Vagina (tissue), 2 donors: ENCODE measurements at regions not wholly inside any gene's neighbourhood (a gene's known extent, or its start where the extent isn't known, plus 50 kb on each side); places are given as distances from the start of the nearest gene placed in this dataset.
"Not testable (repeated sequence)": the region's sequence is repeated elsewhere in the genome, so short reads cannot be mapped to it uniquely, and the experiment has no call there.

ENCODE experiments used
- DNase-seq, 2 donors: peaks; one replicate each; pipeline ENCODE4 v3.0.0-alpha.2; 2017; ENCODE audit errors: extremely low spot score in 2 of 2
- H3K27ac ChIP-seq: fragments of 200-600 bp; sonication (generic); one replicate; pipeline ENCODE4 v1.5.1; 2019
- H3K27me3 ChIP-seq: fragments of 200-600 bp; sonication (generic); one replicate; pipeline ENCODE4 v1.5.1; 2019
- H3K36me3 ChIP-seq, 2 donors: fragments of 200-600 bp; sonication (generic); one replicate each; pipeline ENCODE4 v1.5.1; 2017 to 2019
- H3K4me1 ChIP-seq: fragments of 200-600 bp; sonication (generic); one replicate; pipeline ENCODE4 v1.5.1; 2019
- H3K4me3 ChIP-seq, 2 donors: fragments of 200-600 bp; sonication (generic); 1 replicate in 1 of 2; 2 replicates in 1 of 2; pipeline ENCODE4 v1.5.1; 2016 to 2019
- H3K9me3 ChIP-seq: fragments of 200-600 bp; sonication (generic); one replicate; pipeline ENCODE4 v1.5.1; 2019
- POLR2A ChIP-seq, 2 donors: fragments of 450-650 bp; IDR thresholded peaks; one replicate each; pipeline ENCODE4 v1.6.1; 2017; ENCODE audit warnings: antibody characterized with exemption in 2 of 2, mild to moderate bottlenecking in 2 of 2, moderate library complexity in 2 of 2
- POLR2AphosphoS5 ChIP-seq, 2 donors: sonication (generic); formaldehyde crosslinking; IDR thresholded peaks; one replicate each; pipeline ENCODE4 v1.9.0; 2017; ENCODE audit warnings: antibody characterized with exemption in 2 of 2, mild to moderate bottlenecking in 2 of 2, low read depth in 1 of 2; ENCODE audit not compliant: insufficient read depth in 1 of 2
- intact Hi-C: fragments of 100-400 bp; cut with DNase I; formaldehyde crosslinking; loops from one replicate; pipeline ENCODE4 v1.15.1; 2023
- TF ChIP-seq, protein P1 (sequence below), 3 experiments: fragments of 450-650 bp in 2 of 3; fragments of 200-600 bp in 1 of 3; sonication (generic) in 1 of 3; IDR thresholded peaks; one replicate each; pipeline ENCODE4 v1.5.1; 2017 to 2019; ENCODE audit warnings: antibody characterized with exemption in 3 of 3, mild to moderate bottlenecking in 2 of 3, moderate library complexity in 2 of 3

DNA sequence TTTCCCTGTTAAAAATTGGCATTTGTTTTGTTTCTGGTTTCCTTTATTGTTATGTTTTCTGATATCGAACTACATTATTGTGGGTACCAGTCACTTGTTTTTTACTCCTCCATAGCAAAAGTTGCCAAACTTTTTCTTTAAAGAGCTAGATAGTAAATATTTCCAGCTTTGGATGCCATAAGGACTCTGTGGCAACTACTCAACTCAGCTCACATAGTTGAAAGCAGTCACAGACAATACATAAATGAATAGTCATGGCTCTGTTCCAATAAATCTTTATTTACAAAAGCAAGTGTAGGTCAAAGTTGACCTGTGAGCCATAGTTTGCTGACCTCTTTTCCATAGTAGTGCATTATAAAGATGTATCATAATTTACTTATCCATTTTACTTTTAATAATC lies 305.0 kb downstream of the RASEF start:
- intact Hi-C loops, result no loop called here

DNA sequence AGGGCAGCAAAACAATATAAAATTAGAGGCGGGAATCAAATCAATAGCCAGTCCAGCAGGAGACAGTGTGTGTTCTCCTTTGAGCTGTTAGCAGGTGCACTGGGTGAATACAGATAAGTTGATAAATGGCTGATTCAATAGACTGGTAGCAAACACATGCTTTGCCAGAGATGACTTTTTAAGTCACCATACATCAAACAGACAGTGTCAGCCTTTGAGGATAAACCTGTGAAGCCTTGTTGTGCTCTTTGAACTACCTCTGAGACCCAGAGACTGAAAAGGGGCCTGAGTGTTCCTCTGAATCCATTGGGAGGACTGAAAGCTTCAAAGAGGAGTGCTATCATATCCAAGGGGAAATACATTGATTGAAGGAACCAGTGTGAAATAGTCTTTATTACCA lies 301.9 kb downstream of the RASEF start:
- TF ChIP-seq POLR2AphosphoS5 (IDR thresholded peaks at IDR 0.05; ENCODE audit: insufficient read depth in 1 of 2, low read depth in 1 of 2), result no peak
- no peak for TF ChIP-seq POLR2A (IDR thresholded peaks at IDR 0.05)
- TF ChIP-seq, protein P1, sequence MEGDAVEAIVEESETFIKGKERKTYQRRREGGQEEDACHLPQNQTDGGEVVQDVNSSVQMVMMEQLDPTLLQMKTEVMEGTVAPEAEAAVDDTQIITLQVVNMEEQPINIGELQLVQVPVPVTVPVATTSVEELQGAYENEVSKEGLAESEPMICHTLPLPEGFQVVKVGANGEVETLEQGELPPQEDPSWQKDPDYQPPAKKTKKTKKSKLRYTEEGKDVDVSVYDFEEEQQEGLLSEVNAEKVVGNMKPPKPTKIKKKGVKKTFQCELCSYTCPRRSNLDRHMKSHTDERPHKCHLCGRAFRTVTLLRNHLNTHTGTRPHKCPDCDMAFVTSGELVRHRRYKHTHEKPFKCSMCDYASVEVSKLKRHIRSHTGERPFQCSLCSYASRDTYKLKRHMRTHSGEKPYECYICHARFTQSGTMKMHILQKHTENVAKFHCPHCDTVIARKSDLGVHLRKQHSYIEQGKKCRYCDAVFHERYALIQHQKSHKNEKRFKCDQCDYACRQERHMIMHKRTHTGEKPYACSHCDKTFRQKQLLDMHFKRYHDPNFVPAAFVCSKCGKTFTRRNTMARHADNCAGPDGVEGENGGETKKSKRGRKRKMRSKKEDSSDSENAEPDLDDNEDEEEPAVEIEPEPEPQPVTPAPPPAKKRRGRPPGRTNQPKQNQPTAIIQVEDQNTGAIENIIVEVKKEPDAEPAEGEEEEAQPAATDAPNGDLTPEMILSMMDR (IDR thresholded peaks at IDR 0.05), result no peak
- no peaks in the 10 kb centered on the region for H3K4me1 ChIP-seq
- H3K27me3 ChIP-seq, result no peaks in the 10 kb centered on the region
- H3K36me3 ChIP-seq, result no peaks in the 10 kb centered on the region
- no peak for DNase-seq
- intact Hi-C loops, result no loop called here
- no peak overlapping the region for H3K27ac ChIP-seq
- H3K4me3 ChIP-seq, result no peak overlapping the region
- no peaks in the 10 kb centered on the region for H3K9me3 ChIP-seq

More for the DNA sequence above, 305.0 kb downstream of the RASEF start:
- no peaks in the 10 kb centered on the region for H3K4me1 ChIP-seq
- H3K4me3 ChIP-seq, result no peak overlapping the region
- no peaks in the 10 kb centered on the region for H3K27me3 ChIP-seq
- H3K27ac ChIP-seq, result no peak overlapping the region
- H3K9me3 ChIP-seq, result no peaks in the 10 kb centered on the region
- DNase-seq, result no peak
- TF ChIP-seq, protein P1 (IDR thresholded peaks at IDR 0.05), result no peak
- TF ChIP-seq POLR2A (IDR thresholded peaks at IDR 0.05) (no peak), POLR2AphosphoS5 (IDR thresholded peaks at IDR 0.05; ENCODE audit: insufficient read depth in 1 of 2, low read depth in 1 of 2) (no peak)
- H3K36me3 ChIP-seq, result no peaks in the 10 kb centered on the region

DNA sequence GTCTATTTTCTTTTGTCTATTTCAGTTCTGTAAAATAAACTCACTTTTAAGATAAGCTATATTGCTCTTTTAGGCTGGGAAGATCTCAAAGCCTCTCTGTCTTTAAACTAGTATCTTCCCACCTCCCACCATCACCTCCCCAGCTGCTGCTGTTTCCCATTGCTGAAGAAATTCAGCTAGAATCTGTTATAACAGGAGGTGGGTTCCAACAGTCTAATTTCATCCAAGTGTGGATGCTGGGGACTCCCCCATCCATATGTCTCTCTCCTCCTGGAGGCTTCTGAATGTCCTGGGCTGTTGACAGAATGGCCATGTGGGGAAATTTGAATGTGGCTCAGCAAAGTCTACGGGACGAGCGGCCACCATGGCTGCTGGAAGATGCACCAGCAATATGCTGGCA lies 301.0 kb downstream of the RASEF start:
- DNase-seq, result no peak
- no peaks in the 10 kb centered on the region for H3K9me3 ChIP-seq
- H3K27ac ChIP-seq, result no peak overlapping the region
- no peaks in the 10 kb centered on the region for H3K27me3 ChIP-seq
- no peaks in the 10 kb centered on the region for H3K4me1 ChIP-seq
- TF ChIP-seq, protein P1 (IDR thresholded peaks at IDR 0.05), result no peak
- TF ChIP-seq POLR2AphosphoS5 (IDR thresholded peaks at IDR 0.05; ENCODE audit: insufficient read depth in 1 of 2, low read depth in 1 of 2) (no peak), POLR2A (IDR thresholded peaks at IDR 0.05) (no peak)
- intact Hi-C loops, result no loop called here
- no peaks in the 10 kb centered on the region for H3K36me3 ChIP-seq
- H3K4me3 ChIP-seq, result no peak overlapping the region

DNA sequence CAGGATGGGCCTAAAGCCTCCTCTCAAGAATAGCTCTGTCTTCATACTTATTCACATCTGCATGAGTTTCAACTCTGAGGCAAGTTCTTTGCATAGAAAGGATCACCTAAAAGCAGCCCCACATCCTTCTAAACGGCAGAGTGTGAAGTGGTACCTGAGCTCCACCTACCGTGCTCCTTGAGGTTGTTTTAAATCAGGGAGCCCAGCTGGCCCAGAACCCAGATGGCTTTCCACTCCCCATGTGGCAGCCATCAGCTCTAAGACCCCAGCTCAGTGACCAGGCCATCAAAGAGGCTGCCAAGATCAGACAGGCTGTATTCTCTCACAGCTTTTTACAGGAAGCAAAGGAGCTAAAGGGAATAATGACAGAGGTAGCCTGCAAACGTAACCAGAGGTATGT lies 299.3 kb downstream of the RASEF start:
- TF ChIP-seq, protein P1 (IDR thresholded peaks at IDR 0.05), result no peak
- TF ChIP-seq POLR2A (IDR thresholded peaks at IDR 0.05) (no peak), POLR2AphosphoS5 (IDR thresholded peaks at IDR 0.05; ENCODE audit: insufficient read depth in 1 of 2, low read depth in 1 of 2) (no peak)
- no peak for DNase-seq
- H3K27me3 ChIP-seq, result no peaks in the 10 kb centered on the region
- no peaks in the 10 kb centered on the region for H3K9me3 ChIP-seq
- H3K4me1 ChIP-seq, result no peaks in the 10 kb centered on the region
- no peak overlapping the region for H3K4me3 ChIP-seq
- no peaks in the 10 kb centered on the region for H3K36me3 ChIP-seq
- H3K27ac ChIP-seq, result no peak overlapping the region
- intact Hi-C loops, result no loop called here

DNA sequence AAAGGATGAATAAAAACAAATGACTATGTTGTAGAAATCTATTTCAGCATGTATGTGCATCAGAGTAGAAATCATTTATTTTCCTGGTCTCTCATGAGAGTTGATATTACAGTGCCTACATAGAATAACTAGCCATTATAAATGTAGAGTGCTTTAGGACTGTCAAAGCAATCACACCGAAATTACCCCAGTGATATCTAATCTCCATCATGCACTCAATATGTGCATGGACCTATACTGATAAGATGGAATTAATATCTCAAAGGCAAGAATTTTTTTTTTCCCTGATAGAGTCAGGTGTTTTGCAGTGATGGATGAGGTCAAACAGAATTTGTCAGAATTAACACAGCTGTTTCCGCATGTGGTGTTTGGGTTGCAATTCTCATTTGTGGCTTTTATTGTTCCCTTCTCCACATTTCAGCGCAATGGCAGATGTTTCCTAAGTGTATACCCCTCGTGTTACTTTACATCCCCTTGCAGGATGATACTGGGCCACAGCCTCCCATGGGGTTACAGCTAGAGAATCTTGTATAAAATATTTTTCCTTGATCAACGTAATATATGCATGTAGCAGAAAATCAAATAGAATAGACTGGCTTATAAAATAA lies 298.8 kb downstream of the RASEF start:
- H3K9me3 ChIP-seq, result no peaks in the 10 kb centered on the region
- no peak for TF ChIP-seq POLR2AphosphoS5 (IDR thresholded peaks at IDR 0.05; ENCODE audit: insufficient read depth in 1 of 2, low read depth in 1 of 2)
- TF ChIP-seq, protein P1 (IDR thresholded peaks at IDR 0.05), result no peak
- no peak for TF ChIP-seq POLR2A (IDR thresholded peaks at IDR 0.05)
- H3K27me3 ChIP-seq, result no peaks in the 10 kb centered on the region
- H3K27ac ChIP-seq, result no peak overlapping the region
- H3K4me3 ChIP-seq, result no peak overlapping the region
- intact Hi-C loops, result no loop called here
- no peak for DNase-seq
- H3K36me3 ChIP-seq, result no peaks in the 10 kb centered on the region
- no peaks in the 10 kb centered on the region for H3K4me1 ChIP-seq

DNA sequence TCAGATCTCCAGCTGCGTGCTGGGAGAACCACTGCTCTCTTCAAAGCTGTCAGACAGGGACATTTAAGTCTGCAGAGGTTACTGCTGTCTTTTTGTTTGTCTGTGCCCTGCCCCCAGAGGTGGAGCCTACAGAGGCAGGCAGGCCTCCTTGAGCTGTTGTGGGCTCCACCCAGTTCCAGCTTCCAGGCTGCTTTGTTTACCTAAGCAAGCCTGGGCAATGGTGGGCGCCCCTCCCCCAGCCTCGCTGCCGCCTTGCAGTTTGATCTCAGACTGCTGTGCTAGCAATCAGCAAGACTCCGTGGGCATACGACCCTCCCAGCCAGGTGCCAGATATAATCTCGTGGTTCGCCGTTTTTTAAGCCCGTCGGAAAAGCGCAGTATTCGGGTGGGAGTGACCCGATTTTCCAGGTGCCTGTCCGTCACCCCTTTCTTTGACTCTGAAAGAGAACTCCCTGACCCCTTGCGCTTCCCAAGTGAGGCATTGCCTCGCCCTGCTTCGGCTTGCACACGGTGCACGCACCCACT lies 288.2 kb downstream of the RASEF start:
- H3K36me3 ChIP-seq, DNase-seq, H3K4me1 ChIP-seq, H3K27ac ChIP-seq, H3K9me3 ChIP-seq, H3K4me3 ChIP-seq, H3K27me3 ChIP-seq, intact Hi-C loops: not testable (repeated sequence)
